GM21360 (cell line): ENCODE measurements at regions not wholly inside any gene's neighbourhood (a gene's known extent, or its start where the extent isn't known, plus 50 kb on each side); places are given as distances from the start of the nearest gene placed in this dataset.

ENCODE experiments used
- ATAC-seq: cut with Tn5 transposase; IDR thresholded peaks from one replicate; pipeline ENCODE4 v1.9.1; 2021; ENCODE audit warnings: mild to moderate bottlenecking, moderate library complexity; ENCODE audit not compliant: unreplicated experiment

DNA sequence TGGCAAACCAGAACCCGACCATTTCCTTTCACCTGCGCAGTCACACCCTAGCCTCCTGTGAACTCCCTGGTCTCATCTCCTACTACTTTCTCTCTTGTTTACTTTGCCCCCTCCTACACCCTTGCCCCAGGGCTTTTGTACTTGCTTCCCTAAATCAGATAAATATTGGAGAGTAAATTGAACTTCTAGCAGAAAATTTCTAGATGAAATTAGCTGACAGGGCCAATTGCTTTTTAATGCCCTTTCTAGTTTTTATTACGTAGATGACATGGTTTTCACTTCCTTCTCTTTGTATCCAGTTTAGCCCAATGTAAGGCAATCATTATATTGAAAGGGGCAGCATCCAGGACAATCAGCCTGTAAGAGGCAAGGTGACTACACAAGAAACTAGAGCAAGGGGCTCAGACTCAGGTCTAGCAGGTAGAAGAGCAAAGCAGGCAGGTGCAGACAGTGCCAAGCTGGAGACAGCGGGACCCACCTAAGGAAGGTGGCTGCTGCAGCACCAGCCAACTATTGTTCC, 56.2 kb upstream of the TOPAZ1 start:
- ATAC-seq: no peak

DNA sequence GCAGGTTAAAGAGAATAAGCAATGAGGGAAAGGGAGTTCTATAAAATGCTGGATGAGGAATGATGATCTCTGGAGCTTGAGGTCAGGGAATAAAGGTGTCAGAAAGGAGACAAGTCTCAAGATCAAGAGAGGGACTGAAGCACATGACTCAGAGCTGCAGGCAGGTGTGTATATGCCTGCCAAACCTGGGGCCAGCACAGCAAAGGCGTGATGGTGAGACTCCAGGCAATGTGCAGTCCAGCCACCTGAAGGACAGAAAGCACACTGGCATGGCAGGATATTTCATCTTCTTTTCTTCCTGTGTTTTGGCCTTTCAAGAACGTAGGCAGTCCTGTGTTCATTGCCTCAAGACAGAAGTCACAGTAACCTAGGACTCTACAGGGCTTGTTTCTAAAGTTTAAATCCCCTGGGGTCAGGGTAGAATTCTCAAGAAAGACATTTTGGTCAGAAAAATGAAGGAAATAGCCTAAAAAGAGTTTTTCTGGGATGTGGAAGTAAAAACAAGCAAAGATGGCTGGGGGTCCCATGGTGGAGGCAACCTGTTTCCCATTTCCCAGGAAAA, 55.5 kb upstream of the TOPAZ1 start:
- ATAC-seq: no peak

DNA sequence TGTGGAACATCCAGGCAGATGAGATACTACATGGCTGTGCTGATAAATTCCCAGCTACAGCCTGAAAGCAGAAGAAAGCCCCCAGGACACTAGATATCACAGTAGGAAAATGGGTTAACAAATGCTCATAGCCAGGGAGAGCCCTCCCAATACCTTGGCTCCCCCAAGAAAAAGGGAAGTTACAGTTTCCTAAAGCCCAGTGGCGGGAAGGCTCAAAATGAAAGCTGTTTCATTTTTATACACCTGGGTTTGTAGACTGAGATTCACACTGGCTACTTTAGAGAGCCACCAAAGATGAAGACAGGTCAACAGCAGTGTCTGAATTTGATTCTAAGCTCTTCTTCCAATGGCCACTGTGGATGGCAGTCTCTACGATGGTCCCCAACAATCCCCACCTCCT, 55.0 kb upstream of the TOPAZ1 start:
- ATAC-seq: no peak
